Activated T-cell treated with anti-CD3 and anti-CD28 coated beads, Interleukin-2, amount 50 U/mL, for 48 hours (primary cell): ENCODE measurements at regions not wholly inside any gene's neighbourhood (a gene's known extent, or its start where the extent isn't known, plus 50 kb on each side); places are given as distances from the start of the nearest gene placed in this dataset.
"Not testable (repeated sequence)": the region's sequence is repeated elsewhere in the genome, so short reads cannot be mapped to it uniquely, and the experiment has no call there.

Source experiments
- DNase-seq, 2 experiments: peaks; one replicate each; pipeline ENCODE4 v3.0.0-alpha.2; 2020

DNA sequence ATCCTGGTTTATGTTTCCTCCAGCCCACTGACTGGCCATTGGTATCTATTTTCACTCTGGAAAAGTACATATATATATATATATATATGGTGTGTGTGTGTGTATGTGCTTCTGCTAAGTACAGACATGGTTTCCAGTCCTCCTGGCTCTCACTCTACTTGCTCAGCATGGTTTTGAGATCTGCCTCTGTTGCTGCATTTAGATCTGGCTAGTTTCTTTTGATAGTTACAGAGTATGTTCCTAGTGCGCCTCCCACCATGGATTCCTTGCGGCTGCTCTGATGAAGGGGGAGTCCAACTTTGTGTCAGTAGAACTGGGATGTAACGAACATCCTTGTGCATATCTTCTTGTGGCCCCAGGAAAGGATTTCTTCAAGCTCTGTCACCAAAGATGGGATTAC is 274.1 kb downstream of the MIAT start:
- DNase-seq = no peak

DNA sequence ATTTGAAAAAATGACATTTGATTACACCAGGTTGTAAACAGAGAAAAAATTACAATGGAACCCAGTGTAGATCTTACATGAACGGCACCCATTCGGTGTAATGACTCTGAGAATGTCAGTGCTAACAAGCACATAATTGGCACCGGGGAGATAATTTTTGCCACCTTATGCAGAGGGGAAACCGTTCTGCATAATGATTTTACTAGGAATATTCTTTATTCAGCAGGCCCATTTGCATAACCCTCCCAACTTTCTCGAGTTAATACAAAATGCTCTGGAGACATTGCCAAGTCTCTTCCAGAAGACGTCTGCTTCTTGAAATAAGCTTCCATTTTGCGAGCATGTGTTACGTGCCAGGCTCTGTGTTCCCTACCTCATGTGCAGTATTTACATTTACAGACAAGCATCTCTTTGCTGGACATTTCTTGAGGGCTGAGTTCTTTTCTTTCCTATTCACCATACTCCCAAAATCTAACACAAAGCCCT is 275.8 kb downstream of the MIAT start:
- DNase-seq = no peak

DNA sequence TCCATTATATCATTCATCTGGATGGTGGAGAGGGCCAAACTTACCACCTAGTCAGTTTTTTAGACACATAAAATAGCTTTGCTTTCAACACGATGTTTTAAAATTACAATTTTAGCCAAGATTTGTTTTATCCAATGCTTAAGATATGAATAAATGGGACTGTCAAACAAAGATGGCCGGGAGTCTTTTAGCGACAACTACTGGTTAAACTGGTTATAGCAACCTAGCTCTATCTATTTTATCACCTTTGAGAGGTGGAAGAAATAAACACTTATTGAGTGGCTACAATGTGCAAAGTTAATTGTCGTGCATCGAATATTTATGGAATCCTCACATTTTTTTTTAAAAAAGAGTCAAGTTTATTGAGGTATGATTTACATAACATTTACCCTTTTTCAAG is 279.8 kb downstream of the MIAT start:
- DNase-seq = no peak

DNA sequence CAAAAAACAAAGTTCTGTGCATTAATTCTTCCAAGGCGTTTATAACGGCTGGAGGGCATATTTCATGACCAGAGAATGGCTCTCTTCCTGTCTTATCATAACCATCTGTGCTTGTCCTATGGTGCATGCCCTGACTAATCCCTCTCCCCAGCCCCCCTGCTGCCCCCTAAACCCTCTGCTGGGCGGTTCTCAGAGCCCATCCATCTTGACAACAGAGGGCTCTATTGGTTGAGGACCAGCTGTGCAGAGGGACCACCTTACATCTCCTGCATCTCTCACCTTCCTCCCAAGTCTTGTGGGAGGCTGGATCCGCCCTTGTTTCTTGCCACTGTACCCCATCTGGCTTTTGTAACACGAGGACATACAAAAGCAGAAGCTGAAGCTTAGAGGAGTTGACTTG is 282.1 kb downstream of the MIAT start:
- no peak for DNase-seq

DNA sequence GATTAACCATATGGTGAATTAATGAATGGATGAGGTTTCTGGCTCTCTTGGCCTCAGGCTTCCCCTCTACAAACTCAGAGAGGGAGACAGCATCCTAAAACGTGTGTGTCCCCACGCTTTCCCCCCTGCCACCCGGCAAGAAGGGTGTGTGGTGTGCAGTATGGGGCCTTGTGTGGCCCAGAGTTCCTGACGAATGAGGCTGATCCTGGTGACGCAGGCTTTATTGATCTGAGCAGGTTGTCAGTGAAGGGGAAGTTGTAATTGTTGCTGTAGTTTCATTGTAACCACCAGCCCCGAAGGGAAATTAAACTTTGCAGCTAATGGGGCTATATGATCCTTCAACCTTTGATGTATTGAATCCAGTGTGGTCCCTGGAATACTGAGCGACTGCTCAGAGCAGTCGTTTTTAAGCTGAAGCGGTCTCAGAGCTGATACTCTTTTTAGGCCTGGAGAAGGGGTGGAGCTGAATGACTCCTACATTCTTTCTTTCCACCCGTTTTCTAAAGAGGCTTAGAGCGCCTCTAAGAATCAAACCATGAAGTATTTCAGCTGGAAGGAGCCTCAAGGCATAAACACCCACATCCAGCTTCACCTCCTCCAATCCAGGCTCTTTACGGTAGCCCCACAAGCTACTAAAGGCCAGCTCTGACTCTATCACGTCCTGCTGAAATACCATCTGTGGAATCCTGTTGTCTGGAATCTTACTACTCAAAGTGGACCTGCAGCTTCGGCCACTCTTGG is 284.7 kb downstream of the MIAT start:
- no peak for DNase-seq

- no peak for DNase-seq
Observed at GRCh38 chr22:26942637-26942957, 285.2 kb downstream of the MIAT start.

- DNase-seq = no peak
Observed at GRCh38 chr22:26945565-26945964, 288.2 kb downstream of the MIAT start.

- DNase-seq = no peak
Observed at GRCh38 chr22:26949193-26949592, 291.8 kb downstream of the MIAT start.

DNA sequence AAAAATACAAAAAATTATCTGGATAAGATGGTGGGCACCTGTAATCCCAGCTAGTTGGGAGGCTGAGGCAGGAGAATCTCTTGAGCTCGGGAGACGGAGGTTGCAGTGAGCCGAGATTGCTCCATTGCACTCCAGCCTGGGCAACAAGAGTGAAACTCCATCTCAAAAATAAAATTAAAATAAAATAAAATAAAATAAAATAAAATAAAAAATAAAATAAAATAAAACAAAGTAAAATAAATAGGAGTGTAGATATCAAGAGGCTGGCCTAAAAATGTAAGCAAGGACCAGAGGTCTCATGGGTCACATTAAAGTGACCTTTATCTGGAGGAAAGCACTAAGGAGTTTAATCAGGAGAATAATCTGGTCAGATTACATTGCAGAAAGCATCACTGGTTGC is 293.8 kb downstream of the MIAT start:
- not testable (repeated sequence) for DNase-seq

GRCh38 chr22:26952004-26952403 is 294.6 kb downstream of the MIAT start:
- no peak for DNase-seq

GRCh38 chr22:26952451-26953011 is 295.1 kb downstream of the MIAT start:
- no peak for DNase-seq

- DNase-seq = no peak
Observed at GRCh38 chr22:26953012-26953883, 295.9 kb downstream of the MIAT start.

DNA sequence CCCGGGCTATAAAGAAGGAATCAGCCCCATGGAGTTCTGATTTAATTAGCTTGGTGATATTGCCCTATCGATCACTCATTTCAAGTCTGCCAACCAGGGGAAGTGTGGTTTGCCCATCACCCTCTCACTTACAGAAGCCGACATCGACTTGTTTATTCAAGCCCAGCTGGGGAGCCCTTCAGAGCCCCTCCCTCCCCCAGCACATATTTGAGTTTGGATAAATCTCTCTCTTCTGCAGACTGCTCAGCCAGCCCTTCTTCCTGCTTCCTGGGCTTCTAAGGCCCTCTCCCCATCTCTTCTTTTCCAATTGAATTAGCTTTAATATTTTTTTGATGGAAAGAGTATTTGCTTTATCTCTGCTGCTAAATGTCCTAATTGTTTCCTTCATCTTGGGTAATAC is 299.0 kb downstream of the MIAT start:
- DNase-seq = no peak

- DNase-seq = no peak
Observed at GRCh38 chr22:26957176-26957575, 299.8 kb downstream of the MIAT start.

- DNase-seq = no peak
Observed at GRCh38 chr22:26957897-26958296, 300.5 kb downstream of the MIAT start.

DNA sequence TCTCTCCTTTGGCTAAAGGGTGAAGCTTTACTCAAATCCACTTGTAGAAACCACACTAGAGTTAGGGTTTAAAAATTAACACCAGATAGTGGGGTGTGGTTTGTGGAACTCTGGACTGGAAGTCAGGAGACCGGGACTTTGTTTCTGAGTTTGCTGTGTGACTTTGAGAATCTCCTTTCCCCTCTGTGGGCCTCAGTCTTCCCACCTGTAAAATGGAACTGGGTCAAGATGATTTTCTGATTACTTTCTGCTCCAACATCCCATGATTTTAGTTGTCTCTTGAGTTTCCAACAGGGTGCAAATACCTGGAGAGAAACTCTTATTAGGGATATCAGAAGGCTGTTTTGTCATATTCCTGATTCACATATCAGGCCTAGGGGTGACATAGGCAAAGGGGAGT is 301.0 kb downstream of the MIAT start:
- DNase-seq = no peak

- DNase-seq = no peak
Observed at GRCh38 chr22:26964642-26965041, 307.3 kb downstream of the MIAT start.

GRCh38 chr22:26967282-26967681 is 309.9 kb downstream of the MIAT start:
- no peak for DNase-seq

DNA sequence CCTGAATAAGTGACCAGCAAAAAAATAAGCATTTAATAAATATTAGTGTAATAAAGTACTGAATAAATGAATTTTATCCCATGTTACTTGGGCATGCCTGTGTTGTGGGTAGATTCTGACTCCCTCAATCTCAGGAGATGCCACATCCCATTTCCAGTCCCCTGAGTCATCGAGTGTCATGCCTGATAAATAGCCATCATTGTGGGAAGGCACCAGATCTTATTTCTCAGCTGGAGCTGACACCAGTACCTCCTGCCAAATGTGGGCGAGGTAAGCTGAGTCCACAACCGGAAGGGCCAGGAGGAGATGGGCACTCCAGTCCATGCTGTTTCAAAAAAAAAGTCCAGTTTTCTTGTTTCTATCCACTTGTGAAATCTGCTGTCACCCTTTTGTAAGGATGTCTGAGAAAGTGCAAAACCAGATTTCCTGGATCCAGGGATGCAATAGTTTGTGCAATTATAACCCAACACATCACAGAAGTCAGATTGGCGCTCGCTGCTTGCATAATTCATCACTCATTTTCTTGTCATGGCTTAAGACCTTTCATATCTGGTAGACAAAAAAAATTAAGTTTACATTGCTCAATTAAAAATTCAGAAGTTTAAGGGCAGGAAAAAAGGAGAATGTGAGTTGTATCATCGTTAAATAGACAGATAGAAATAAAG is 311.6 kb downstream of the MIAT start:
- no peak for DNase-seq

GRCh38 chr22:26970809-26971394 is 313.5 kb downstream of the MIAT start:
- no peak for DNase-seq

- no peak for DNase-seq
Observed at GRCh38 chr22:26972286-26972685, 314.9 kb downstream of the MIAT start.

- not testable (repeated sequence) for DNase-seq
Observed at GRCh38 chr22:26972915-26973314, 315.5 kb downstream of the MIAT start.

DNA sequence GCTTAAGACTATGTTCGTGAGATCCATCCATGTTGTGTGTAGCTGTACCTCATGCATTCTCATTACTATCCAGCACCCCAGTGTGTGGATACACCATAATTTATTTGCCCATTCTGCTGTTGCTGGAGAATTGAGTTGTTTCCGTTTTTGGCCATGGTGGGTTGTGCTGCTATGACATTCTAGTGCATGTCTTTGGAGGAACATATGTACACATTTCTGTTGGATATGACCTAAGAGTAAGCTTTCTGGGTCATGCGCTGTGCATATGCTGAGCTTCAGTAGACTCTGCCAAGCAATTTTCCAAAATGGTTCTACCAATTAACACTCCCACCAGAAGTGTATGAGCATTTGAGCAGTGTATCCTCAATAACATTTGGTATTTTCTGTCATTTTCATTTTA is 316.6 kb downstream of the MIAT start:
- no peak for DNase-seq
